Suppressor macrophage treated with lipopolysaccharide for 1 hour (primary cell): ENCODE measurements at regions not wholly inside any gene's neighbourhood (a gene's known extent, or its start where the extent isn't known, plus 50 kb on each side); places are given as distances from the start of the nearest gene placed in this dataset.
"Not testable (repeated sequence)": the region's sequence is repeated elsewhere in the genome, so short reads cannot be mapped to it uniquely, and the experiment has no call there.

Source experiments
- DNase-seq, 3 donors: peaks; one replicate each; pipeline ENCODE4 v3.0.0-alpha.2; 2020 to 2022

DNA sequence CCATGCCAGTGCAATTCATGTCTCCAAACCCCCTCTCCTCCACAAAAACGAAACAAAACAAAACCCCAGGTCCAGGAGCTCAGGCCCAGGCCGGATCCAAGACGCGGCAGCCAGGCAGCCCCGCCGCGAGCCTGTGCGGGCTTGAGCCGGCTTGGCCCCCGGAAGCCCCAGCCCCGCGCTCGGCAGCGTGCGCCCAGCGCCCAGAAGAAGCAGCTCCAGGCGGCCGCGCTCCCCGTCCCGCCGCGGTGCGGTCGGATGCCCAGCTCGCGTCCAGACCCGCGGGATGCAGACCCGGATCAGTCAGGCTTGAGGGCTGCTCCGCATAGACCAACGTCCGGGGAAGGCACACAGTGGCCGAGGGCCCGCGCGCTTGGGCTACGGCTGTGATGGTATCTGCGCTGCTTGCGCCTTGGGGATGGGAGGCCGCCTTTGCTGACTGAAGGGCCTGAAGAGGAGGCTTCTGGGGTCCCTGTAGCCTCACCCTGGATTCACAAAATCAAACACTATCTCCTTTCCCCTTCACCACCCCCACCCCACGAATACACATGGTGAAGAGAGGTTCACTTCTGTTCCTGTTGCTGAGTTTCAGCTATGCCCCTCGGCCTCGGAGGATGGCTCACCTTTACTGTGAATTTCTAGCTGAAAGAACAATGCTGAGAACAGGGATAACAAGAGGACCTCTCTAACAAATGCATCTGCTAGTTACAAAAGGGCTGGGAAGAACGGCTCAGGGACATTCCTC is 79.9 kb upstream of the EN2 start:
- DNase-seq = peak in 1 of 3 donors; percentile 49

DNA sequence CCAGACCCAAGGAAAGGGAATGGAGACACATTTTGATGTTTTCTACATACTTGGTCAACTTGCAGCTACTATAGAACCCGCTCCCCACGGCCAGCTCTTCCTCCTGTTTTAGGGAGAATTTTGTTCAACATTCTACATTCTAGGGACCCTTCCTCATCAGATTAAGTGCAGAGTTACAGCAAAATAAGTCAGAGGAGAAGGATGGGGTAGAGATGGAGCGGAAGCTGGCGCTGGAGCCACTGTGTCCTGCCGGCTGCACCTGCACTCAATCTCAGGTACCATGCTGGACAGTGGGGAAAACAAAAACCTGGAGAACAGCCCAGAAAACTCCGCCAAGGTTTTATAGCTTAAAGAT is 79.4 kb upstream of the EN2 start:
- no peak for DNase-seq

DNA sequence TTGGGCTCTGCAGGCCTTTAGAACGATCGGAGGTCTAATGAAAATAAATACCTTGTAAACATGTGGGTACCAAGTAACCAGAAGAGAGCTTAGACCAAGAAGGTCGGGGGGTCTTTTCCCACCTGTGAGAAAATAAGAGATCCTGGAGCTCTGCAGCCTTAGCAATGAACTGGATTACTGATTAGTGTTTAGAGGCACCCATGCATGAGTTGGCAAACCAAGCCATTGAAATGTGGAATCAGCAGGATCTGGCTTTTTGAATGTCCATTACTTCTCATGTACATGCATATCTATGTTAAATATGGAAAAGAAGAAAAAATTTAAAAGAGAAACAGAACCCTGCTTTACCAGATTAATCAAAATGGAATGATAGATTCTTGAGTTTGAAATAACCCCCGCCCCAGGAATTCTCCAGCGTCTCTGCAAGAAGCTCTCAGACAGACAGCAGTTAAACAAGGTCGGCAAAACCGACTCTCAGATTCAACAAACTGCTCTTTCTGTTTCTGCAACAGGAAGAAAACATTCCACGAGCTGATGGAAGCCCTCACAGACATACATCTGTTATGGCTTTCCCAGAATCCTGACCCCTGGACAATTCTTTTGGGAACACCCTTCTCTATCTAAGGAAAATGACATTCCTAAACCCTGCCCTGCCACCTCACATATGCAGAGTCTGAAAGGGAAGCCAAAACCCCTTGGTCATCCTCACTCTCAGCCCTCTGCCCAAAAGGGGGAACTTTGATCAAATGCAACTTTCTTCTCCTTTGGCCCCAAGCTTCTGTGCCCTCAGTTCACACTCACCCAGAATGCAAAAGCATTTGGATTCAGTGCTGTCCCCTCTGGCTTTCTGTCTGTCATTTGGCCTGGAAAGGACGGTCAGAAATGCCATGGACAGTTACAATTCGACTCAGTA is 78.7 kb upstream of the EN2 start:
- DNase-seq = peak in 1 of 3 donors; percentile 38

DNA sequence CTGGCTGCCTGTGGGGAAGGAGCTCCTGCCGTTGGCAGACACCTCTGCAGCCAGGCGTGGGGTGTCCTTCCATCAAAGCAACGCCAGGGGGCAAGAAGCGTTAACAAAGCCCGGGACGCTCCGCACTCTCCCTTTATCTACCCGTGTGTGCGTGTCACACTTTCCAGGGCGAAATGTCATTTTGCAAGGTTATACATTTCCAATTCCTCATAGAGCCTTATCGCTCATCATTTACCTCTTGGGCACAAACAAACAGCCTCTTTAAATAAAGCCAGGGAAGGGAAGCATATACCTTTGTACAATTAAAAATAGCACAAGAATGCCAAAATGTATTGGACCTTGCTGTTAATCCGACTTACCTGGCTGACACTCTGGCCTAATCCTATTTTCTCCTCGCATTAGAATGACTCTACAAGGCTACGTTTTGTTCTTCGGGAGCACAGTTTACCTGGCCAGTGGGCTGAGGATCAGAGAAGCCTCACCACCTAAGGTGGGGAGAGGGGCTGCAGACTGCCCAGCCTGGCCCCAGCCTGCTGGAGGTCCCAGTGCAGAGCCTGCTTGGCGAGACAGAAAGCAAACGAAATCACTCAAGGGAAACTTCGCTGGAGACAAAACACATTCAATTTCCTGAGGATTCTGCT is 77.6 kb upstream of the EN2 start:
- peak; percentile 82 to 90 (median 86) for DNase-seq

DNA sequence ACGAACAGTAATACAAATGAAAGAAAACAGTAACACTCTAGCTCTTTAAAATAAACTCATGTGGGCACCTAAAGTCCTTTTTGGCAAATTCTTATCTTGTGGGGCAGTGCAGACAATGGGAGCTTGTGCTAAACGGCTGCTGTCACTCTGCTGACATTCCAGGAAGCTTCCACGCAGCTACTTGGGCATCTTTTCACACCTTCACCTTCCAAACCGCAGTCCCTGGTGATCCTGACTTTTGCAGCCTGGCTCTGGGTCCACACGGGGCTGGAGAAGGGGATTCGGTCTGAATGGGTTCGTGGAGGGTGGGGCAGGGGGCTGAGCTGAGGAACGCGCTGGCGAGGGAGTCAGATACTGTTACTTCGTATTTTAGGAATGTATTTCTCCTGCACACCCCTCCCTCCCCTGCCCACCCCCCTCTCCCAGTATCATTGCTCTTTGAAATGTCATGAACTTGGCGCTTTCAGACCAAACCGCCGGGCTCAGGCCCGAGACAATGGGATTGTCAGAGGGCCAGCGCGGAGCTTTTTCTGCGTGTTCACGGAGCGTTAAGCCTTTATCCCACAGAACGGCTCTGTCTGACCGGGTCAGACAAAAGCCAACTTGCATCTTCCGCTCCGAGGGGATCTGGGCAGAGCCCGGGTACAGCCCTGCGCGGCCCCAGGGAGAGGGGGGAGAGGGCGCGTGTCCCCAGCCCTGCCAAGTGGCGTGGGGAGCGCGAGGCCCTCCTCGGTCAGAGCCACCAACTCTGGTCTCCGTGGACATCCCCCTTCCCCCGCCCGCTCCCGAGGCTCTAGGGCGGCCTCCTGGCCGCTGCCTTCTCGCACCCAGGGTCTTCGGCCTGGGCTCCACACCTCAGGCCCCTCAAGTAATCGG is 76.7 kb upstream of the EN2 start:
- no peak for DNase-seq

DNA sequence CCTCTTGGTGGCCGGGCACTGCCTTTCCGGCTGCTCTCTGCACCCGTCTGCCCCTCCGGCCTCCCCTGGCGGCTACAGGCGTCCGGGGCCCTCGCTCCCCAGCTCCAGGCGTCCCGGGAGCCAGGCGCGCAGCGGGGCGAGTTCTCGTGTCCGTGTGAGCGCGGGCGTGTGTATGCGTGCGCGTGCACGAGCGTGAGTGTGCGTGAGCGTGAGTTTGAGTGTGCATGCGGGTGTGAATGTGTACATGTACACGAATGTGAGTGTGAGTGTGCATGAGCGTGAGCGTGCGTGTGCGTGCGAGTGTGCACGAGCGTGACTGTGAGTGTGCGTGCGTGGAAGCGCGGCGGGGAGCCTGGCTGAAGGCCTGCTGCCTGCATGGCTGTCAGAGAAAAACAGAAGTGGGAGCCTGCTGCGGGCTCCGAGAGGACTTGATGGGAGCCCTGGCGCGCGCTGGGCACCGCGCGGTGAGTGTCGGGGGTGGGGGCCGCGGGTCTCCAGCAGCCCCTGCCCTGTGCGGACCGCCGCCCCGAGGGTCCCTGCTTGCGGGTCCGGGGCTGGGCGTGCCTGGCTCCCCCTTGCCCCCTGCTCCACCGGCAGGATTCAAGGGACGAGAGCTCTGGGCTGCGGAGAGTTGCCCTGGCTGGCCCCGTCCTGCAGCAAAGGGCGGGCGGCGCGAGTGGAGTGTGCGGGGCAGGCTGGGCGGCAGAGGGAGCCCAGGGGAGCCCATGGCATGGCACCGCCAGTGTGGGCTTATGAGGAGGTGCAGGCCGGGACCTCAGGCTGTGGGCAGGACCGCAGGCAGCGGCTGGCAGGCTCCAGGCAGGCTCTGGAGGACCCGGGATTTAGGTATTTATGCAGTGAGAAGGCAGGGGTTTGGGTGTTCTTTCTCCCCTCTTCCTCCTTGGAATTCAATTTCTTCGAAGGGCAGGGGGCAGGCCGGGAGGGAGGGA is 75.8 kb upstream of the EN2 start:
- peak in 1 of 3 donors; percentile 54 for DNase-seq

DNA sequence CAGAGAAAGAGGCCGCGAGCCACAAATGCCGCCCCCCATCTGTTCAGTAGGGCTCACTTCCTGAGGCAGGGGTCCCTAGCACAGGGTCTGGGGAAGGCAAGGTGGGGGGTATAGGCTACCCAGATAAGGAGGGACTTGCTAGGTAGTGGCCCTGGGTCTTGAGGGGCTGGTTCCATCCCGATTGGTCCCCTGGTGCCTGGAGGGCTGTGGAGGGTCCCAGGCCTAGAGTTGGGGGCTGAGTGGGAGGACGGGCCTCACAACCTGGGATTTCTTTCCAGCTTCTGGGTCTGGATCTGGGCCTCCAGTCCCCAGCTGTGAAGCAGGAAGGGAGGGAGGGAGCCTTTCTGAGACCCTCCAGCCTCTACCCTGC is 75.1 kb upstream of the EN2 start:
- DNase-seq = no peak

DNA sequence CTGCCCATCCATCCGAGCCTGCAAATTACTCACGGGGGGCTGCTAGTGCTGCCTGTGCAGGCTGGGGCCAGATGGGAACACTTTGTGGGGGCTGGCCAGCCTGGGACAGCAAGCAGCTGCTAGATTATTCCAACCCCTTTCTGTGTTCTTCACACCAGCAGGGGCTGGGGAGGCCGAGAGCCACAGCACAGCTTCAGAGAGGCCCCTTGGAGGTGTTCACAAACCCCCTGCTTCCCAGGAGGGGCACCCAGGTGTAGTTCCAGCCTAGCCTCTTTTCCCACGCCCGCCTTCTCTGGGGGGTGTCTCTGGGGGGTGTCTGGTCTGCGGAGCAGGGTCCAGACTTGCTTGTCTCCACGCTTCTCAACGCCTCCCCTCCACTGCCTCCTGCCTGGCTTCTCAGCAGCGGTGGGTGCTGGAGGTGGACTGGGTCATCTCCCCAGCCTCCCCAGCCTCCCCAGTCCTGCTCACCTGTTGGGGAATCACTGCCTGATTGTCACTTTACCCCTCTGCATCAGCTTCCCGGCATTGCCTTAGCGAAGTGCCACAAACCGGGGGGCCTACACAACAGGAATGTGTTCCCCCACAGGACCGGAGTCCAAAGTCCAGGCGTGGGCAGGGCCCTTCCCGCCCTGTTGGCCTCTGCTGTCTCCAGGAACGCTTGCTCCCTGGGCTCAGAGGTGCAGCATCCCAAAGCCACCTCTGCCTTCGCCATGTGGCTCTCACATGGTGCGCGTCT is 74.0 kb upstream of the EN2 start:
- no peak for DNase-seq

DNA sequence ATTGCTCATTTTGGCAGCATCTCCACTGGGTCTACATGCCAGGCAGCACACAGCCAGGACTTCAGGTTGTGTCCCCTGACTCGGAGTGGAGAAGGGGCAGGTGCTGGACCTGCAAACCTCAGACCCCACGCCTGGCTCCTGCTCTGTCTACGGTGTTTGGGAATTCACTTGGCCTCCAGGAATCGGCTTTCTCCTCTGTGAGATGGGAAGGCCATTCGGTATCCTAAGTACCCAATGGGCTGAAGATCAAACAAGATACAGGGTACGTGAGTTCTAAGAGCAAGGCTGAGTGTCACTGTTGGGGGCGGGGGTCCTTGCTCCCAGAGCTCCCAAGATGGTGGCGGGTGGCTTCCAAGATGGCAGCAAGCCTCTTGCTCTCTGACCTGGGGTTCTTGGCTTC is 73.2 kb upstream of the EN2 start:
- DNase-seq = no peak

DNA sequence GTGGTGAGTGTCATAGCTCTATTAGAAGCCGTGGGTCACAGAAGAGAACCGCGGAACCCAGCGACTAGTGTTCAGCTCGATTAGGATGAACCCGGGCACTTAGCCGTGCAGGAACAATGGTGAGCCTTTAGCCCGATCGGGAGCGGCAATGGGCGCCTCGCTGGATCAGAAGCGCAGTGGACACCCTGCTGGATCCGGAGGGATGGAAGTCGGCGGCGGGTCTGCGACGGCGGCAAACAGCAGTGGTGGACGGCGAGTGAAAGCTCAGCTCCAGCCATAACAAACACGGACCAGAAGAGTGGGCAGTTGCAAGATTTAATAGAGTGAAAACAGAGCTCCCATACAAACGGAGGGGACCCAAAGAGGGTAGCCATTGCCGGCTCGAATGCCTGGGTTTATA is 72.7 kb upstream of the EN2 start:
- not testable (repeated sequence) for DNase-seq

DNA sequence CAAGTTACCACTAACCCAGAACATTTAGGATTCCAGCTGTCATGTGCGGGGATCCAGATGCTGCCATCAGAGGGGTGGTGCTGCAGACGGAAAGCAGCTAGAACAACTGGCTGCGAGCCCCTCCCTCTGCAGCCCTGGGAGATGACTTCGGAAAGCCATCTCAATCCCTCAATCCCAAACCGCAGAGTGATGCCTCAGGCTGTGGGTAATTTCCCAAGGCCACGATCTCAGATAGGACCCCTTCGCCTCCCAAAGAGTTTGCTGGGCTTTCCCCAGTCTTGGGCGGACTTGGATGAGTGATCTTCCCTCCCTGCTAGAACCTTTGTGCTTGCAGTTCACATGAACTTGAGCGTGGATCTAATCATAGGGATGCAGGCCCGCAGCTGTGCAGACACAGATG is 71.3 kb upstream of the EN2 start:
- DNase-seq = no peak

DNA sequence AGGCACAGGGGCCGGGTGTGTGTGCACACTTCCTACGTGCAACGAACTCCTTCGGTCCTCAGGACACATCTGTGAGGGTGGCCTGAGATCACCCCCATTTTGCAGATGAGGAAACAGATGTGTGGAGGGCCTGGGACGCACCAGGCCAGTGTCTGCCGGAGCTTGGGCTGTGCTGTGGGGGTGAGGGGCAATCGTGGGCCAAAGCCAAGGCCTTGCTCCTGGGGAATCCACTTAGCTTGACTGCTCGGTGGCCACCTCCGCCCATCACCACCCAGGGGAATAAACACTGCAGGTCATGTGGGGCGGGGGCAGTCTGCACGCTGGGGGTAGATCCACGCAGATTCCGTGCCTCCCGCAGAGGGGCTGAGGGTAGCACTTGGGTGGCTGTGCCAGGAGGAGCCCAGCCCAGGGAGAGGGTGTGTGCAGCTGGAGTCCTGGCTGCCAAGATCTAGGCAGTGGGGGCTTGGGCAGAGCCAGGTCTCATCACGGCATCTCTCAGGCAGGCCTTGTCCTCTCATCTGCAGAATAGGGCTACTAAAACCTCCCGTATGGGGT is 70.8 kb upstream of the EN2 start:
- no peak for DNase-seq

DNA sequence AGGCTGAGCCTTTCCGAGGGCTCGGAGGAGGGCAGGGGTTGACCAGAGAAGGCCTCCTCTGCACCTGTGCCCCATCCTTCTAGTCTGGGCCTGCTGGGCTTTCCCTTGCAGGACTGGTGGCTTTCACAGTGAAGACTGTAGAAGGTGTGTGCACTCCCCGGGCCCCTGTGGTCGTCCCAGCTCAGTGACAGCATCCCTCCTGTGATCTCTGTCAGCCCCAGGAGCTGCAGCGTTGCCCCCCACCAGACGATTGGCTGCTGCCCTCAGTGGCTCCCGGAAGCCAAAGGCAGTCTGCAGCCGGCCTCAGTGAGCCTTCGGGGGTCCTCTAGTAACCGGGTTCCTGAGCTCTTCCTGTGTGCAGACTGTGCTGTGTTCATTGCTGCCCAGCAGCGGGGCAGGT is 69.4 kb upstream of the EN2 start:
- no peak for DNase-seq

DNA sequence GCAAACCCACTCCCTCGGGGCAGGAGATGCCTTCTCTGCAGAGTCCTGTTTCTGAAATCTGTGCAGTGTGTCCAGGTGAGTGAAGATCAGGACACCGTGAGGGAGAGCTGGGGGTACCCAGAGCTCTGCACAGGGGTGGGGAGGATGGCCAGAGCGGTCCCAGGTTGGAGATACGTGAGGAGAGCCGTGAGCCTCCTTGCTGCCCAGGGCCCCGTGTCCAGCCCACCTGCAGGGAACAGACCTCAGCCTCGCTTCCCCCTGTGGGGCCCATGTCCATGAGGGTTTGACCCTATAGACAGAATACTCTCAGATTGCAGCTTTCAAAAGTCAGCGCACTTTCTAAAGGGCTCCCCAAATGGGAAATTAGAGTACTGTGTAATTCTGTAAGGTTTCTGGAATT is 66.5 kb upstream of the EN2 start:
- DNase-seq = no peak

DNA sequence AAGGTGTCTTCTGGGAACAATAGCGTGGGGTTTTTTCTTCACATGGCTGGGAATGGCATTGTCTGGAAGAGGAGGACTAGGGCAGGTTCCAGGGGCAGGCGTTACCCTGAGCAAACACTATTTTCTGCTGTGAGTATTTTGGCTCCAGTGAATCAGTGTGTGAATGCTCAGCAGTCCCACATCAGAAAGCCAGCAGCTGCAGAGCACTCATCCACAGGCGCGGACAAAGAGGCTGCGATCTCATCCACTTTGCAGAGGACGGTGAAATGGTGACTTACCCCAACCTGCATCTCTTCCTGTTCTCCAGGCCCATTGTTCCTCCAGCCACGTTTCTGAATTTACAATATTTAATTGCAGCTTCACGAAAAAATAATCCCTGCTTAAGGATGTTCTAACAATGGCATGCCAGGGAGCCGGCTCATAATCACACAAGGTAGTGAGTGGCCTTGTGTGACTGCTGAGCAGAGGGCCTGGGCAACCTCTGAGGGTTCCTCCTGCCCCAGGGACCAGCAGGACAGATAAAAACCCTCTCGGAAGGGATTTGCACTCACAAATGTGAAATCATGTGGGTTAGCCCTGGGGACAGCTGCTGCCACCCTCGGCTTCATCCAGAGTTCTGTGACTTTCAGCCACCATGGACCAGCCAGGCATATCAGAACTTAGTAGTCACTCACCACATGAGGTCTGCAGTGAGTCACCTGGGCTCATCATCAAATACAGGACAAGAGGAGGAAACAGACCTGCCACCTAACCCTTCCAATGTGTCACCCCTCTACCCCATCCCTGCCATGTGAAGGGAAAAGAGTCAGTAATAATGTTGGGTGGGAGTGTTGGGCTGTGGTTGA is 65.0 kb upstream of the EN2 start:
- no peak for DNase-seq

DNA sequence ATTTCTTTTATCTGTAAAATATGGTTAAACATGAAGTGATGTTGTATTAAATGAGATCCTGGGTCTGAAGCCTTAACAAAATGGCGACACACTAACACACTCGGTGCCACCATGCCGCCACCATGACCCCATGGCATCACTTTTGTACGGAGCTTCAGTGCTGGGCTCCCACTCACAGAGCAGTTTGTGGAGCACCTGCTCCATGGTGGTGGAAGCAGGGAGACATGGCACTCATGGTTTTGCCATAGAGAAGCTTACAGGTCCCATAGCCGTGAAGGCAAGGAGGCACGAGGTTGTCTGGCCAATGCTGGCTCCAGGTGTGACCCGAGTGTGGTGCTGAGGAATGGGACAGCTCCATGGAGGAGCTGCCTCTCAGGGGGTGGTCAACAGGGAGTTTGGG is 63.5 kb upstream of the EN2 start:
- no peak for DNase-seq

DNA sequence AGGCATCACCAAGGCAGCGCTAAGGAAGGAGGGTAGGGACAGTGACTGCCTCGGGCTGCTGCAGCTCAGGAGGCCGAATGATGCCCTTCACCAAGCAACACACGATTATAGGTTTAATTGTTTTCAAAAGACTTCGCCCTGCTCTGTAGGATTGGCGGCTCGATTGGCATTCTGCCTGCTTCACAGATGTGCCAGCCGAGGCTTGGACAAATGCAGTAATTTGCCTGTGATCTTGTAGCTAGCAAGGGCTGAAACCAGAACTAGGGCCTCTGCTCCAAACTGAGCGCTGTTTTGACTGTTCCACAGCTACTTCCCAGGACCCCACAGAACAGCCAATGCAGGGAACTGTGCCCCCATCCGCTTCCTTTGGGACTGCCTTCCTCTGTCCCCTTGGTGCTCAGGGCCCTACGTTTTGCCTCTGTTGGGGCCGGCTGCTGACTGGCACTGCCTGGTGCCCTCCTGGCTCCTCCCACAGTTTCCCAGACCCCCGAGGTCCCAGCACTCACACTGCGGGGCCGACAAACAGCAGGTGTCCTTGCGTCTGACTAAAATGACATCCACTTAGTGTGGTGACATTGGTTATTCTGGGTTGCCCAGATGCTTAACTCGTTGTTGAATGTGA is 62.6 kb upstream of the EN2 start:
- DNase-seq = no peak

DNA sequence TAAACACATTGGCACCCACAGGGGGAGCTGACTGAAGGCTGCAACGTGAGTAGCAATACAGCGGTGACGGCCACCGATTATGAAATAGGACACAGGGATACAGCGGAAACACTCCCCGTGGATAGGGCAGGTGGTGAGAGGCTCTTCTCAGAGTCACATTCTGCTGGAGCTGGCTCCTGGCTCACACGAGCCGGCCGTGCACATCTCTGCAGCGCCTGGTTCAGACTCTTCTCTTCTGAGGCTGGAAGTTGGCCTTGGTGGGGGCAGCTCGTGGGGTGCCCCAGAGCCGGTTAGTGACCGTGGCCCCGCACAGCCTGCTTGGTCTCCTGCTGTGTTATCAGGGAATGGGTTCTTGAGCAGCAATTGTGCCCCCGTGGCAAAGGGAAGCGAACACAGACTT is 61.3 kb upstream of the EN2 start:
- DNase-seq = no peak
